ENCODE measurements at regions not wholly inside any gene's neighbourhood (a gene's known extent, or its start where the extent isn't known, plus 50 kb on each side); places are given as distances from the start of the nearest gene placed in this dataset.

- H3K79me1 ChIP-seq (ENCODE audit: insufficient read depth, low read depth, low read length, poor library complexity, severe bottlenecking) = no peaks in the 10 kb centered on the region
- no peaks in the 10 kb centered on the region for H3K23me2 ChIP-seq (ENCODE audit: insufficient read length, low read depth, low read length, poor library complexity, severe bottlenecking)
- H3K18ac ChIP-seq (ENCODE audit: insufficient read length, low read depth, low read length) = no peak overlapping the region
- Mint-ChIP-seq H3K9me3 (peaks cover 0 to 2% of the 10 kb centered on the region in 2 experiments; a peak in 1 of 5 replicates), H3K27me3 (ENCODE audit: low read depth) (no peaks in the 10 kb centered on the region), H3K4me3 (no peak overlapping the region), H3K27ac (no peak overlapping the region), H3K4me1 (peaks cover 19 to 20% of the 10 kb centered on the region in 2 experiments), H3K36me3 (ENCODE audit: insufficient read depth in 1 of 3, low read depth in 3 of 3) (no peaks in the 10 kb centered on the region; a peak in 1 of 7 replicates)
- H2BK5ac ChIP-seq (ENCODE audit: insufficient read length, low read length) = no peak overlapping the region
- H3K14ac ChIP-seq (ENCODE audit: insufficient read depth, low read length) = no peak overlapping the region
- H3T11ph ChIP-seq (ENCODE audit: low read length) = no peak overlapping the region
- no peak for TF ChIP-seq CTCF (conservative IDR thresholded peaks at IDR 0.05)
- no peaks in the 10 kb centered on the region for H3K27me3 ChIP-seq (ENCODE audit: insufficient read depth, low read length)
- H2BK20ac ChIP-seq (ENCODE audit: low read depth, low read length, poor library complexity, severe bottlenecking) = no peak overlapping the region
- no CpG with 5 or more reads among the region's 2 CpGs for WGBS (ENCODE audit: extremely low coverage, insufficient read length, low lambda C conversion rate)
- H3K23ac ChIP-seq (ENCODE audit: insufficient read length, low read depth, low read length) = no peak overlapping the region
- H2BK12ac ChIP-seq (ENCODE audit: insufficient read length, low read depth, low read length) = no peak overlapping the region
- no peak overlapping the region for H4K5ac ChIP-seq (ENCODE audit: insufficient read length, low read depth, low read length)
- H2AFZ ChIP-seq (ENCODE audit: low read length) = no peak overlapping the region
- no peak for DNase-seq
- H4K8ac ChIP-seq (replicated peaks; ENCODE audit: insufficient read length, low read depth, low read length) = no peak overlapping the region
- H3K9me3 ChIP-seq (ENCODE audit: control insufficient read depth, low read depth, low read length) = no peaks in the 10 kb centered on the region
- no peaks in the 10 kb centered on the region for H4K20me1 ChIP-seq (ENCODE audit: control insufficient read depth, insufficient read depth, insufficient read length)
- no peak overlapping the region for H2AK5ac ChIP-seq (ENCODE audit: insufficient read length, low read length)
- H4K91ac ChIP-seq (ENCODE audit: insufficient read length, low read depth, low read length) = no peak overlapping the region
- H3K79me2 ChIP-seq (ENCODE audit: insufficient read depth, low read length) = no peaks in the 10 kb centered on the region
- peaks cover 5% of the 10 kb centered on the region; the same call in 1 of the 2 replicates for H3K4me1 ChIP-seq (ENCODE audit: insufficient read depth, low read length)
- H2BK15ac ChIP-seq (ENCODE audit: low read depth, low read length) = no peak overlapping the region
- H3K4ac ChIP-seq (ENCODE audit: low read depth, low read length) = no peak overlapping the region
- no peak overlapping the region for H2BK120ac ChIP-seq (ENCODE audit: low read depth, low read length, poor library complexity, severe bottlenecking)
- H3K27ac ChIP-seq (ENCODE audit: insufficient read length, low read depth, low read length) = no peak overlapping the region
- no peak overlapping the region for H3K56ac ChIP-seq (ENCODE audit: insufficient read length, low read depth, low read length)
- H3K4me2 ChIP-seq (ENCODE audit: insufficient read depth, insufficient read length, low read length) = no peak overlapping the region
- H3K9ac ChIP-seq (ENCODE audit: extremely low read depth, insufficient read length, low read length) = no peak overlapping the region
These were observed 82.4 kb downstream of the BLID start for GRCh38 chr11:122033631-122034030.
